Mesothelial cell of epicardium (in vitro differentiated cells): ENCODE measurements at regions not wholly inside any gene's neighbourhood (a gene's known extent, or its start where the extent isn't known, plus 50 kb on each side); places are given as distances from the start of the nearest gene placed in this dataset.

Experiments
- DNase-seq, 2 experiments: peaks; one replicate each; pipeline ENCODE4 v3.0.0; 2021; ENCODE audit warnings: low spot score in 2 of 2; ENCODE audit not compliant: unreplicated experiment in 2 of 2
- H3K27ac Mint-ChIP-seq: 2 replicates; pipeline ENCODE4 v1.8.0; 2021; ENCODE audit warnings: mixed read lengths
- H3K27me3 Mint-ChIP-seq: 2 replicates; pipeline ENCODE4 v1.8.0; 2021; ENCODE audit warnings: low read depth, mixed read lengths
- H3K36me3 Mint-ChIP-seq: 2 replicates; pipeline ENCODE4 v1.8.0; 2021; ENCODE audit warnings: mixed read lengths
- H3K4me1 Mint-ChIP-seq: 2 replicates; pipeline ENCODE4 v1.8.0; 2021; ENCODE audit warnings: mixed read lengths
- H3K4me3 Mint-ChIP-seq: 2 replicates; pipeline ENCODE4 v1.8.0; 2021; ENCODE audit warnings: mild to moderate bottlenecking, moderate library complexity, mixed read lengths
- H3K9me3 Mint-ChIP-seq: 2 replicates; pipeline ENCODE4 v1.8.0; 2021; ENCODE audit warnings: mixed read lengths
- TF ChIP-seq, protein P1 (sequence below): fragments of 200-600 bp; sonication (generic); IDR thresholded peaks from one replicate; pipeline ENCODE4 v1.5.0; 2021; ENCODE audit warnings: antibody characterized with exemption; ENCODE audit not compliant: unreplicated experiment

DNA sequence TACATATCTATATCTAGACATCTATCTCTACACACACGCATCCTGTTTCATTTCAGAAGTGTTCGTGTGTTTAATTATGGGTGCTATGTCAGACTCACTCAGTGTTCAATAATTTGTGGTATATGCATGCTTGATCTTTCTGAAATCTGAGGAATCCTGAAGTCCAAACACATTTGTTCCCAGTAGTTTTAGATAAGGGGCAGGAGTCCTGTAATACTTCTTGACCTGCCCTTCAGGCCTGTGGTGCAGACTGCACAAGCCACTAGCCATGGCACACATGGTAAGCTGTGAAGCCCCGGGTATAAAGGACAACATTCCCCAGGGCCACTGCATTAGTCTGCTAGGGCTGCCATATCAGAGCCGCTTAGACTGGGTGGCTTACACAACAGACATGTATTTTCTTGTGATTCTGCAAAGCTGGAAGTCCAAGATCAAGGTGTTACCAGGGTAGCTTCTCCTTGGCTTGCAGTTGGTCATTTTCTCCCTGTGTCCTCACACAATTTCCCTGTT, 267.2 kb downstream of the RHOU start:
- TF ChIP-seq, protein P1, sequence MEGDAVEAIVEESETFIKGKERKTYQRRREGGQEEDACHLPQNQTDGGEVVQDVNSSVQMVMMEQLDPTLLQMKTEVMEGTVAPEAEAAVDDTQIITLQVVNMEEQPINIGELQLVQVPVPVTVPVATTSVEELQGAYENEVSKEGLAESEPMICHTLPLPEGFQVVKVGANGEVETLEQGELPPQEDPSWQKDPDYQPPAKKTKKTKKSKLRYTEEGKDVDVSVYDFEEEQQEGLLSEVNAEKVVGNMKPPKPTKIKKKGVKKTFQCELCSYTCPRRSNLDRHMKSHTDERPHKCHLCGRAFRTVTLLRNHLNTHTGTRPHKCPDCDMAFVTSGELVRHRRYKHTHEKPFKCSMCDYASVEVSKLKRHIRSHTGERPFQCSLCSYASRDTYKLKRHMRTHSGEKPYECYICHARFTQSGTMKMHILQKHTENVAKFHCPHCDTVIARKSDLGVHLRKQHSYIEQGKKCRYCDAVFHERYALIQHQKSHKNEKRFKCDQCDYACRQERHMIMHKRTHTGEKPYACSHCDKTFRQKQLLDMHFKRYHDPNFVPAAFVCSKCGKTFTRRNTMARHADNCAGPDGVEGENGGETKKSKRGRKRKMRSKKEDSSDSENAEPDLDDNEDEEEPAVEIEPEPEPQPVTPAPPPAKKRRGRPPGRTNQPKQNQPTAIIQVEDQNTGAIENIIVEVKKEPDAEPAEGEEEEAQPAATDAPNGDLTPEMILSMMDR = no peak
- H3K36me3 Mint-ChIP-seq = no peaks in the 10 kb centered on the region
- H3K27me3 Mint-ChIP-seq = no peaks in the 10 kb centered on the region
- H3K4me3 Mint-ChIP-seq = no peak overlapping the region
- H3K9me3 Mint-ChIP-seq = no peaks in the 10 kb centered on the region
- peaks cover 13% of the 10 kb centered on the region for H3K4me1 Mint-ChIP-seq
- H3K27ac Mint-ChIP-seq = no peak overlapping the region
- no peak for DNase-seq

DNA sequence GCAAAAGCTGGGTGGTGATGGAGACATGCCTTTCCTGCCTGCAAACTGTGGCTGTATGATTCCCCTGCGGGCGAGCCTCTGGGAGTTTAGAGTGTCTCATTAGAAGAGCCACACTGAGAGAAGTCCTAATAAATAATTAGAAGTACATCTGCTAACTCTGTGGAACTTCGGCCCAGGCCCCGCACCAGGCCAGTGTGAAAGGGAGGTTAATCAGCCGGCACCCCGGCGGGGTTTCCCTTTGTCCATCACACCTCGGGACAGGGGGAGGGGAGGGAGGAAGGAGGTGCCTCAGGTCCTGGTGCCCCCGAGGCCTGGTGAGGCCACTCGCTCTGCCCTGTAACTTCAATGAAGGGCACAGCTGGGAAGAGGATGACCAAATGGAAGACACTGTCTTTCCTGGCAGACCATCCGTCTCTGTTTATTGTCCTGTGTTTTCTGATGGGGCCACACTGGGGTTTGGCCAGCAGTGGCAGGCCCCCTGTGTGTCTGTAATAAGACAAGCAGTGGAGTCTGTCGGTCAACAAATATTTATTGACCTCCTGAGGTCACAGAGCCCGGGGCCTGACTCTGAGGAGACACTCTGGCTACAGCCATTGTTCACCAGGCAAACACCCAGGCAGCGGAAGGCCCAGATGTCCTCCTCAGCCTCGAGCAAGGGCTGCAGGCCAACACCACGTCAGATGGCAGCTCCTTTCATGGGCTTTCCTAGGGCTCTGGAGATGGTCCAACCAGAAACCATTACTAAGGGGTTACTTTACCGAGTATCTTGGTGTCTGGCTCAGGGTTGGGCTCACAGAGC, 267.5 kb upstream of the RAB4A start:
- TF ChIP-seq, protein P1 = no peak
- Mint-ChIP-seq H3K27me3 (no peaks in the 10 kb centered on the region), H3K27ac (no peak overlapping the region), H3K9me3 (no peaks in the 10 kb centered on the region), H3K4me1 (peaks cover 13% of the 10 kb centered on the region), H3K36me3 (no peaks in the 10 kb centered on the region), H3K4me3 (no peak overlapping the region)
- no peak for DNase-seq

DNA sequence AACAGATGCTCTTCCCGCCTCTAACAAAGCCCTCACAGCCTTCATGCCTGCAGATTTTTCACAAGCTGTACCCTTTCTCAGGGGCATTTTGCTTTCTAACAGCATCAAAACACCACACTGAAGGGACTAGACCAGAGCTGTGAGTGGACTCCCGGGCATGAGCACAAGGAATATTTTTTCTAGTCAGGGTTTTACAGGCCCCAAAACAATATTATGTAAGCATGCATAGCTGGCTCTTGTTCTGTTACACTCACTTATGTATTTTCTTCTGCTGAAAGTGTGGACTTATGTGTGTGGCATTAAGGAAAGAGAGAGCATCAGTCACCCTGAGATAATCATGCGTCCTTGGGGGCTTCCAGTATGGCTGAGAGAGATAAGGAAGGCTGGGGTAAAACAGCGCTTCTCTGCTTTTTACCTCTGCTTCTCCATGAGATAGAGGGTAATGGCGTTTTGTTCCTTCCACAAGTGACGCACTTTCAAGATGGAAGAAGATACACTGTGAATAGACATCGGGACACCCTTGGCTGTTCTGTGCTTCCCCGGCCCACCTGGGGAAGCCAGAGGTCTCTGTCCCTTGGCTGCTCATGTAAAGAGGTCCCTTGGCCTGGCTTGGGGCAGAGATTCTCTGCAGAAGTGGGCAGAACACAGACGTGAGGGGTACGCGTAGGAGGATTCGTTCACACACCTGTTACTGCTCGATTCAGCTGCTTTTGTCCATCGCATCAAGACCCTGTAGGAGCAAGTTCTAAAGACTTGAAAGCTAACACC, 266.7 kb upstream of the RAB4A start:
- TF ChIP-seq, protein P1 = no peak
- no peak overlapping the region for H3K27ac Mint-ChIP-seq
- H3K4me3 Mint-ChIP-seq = no peak overlapping the region
- peaks cover 13% of the 10 kb centered on the region for H3K4me1 Mint-ChIP-seq
- DNase-seq = no peak
- no peaks in the 10 kb centered on the region for H3K9me3 Mint-ChIP-seq
- no peaks in the 10 kb centered on the region for H3K36me3 Mint-ChIP-seq
- no peaks in the 10 kb centered on the region for H3K27me3 Mint-ChIP-seq

DNA sequence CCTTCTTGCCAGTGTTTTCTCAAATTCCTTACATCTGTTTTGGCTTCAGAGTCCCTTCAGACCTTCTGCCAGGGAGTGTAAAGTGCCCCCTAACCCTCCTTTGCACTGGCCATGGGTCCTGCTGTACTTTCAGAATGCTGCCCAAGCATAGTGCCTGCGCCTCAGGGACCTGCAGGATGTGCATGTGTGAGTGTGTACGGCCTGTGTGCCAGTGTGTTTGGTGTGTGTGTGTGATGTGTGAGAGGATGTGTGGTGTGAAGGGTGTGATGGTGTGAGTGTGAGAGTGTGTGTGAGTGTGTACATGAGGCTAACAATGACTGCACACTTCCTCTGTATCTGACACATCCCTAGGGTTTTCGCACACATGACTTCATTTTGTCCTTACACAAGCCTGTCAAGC, 265.8 kb upstream of the RAB4A start:
- Mint-ChIP-seq H3K27ac (no peak overlapping the region), H3K27me3 (no peaks in the 10 kb centered on the region), H3K4me1 (peaks cover 6% of the 10 kb centered on the region)

DNA sequence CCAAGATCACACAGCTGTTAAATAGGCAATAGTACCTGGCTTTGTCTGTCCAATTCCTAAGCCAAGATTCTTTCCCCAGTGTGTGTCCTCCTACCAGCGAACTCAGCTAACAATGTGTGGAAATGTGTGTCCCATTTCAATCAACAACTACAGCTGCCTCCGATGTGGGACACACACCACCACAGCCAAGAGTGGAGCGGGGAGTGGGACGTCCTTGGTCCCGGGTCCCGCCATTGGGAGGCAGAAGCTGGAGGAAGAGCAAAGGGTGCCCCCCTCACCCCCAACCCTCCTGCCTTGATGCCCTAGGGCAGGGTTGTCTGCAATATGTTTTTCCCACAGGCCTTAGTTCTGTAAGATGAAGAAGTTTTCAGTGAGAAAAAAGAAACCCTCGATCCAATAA, 265.4 kb upstream of the RAB4A start:
- peaks cover 6% of the 10 kb centered on the region for H3K4me1 Mint-ChIP-seq
- H3K36me3 Mint-ChIP-seq = no peaks in the 10 kb centered on the region
- no peak for DNase-seq
- H3K27ac Mint-ChIP-seq = no peak overlapping the region
- TF ChIP-seq, protein P1 = no peak
- H3K27me3 Mint-ChIP-seq = no peaks in the 10 kb centered on the region
- H3K9me3 Mint-ChIP-seq = no peaks in the 10 kb centered on the region
- no peak overlapping the region for H3K4me3 Mint-ChIP-seq

More for the DNA sequence above, 265.8 kb upstream of the RAB4A start:
- H3K36me3 Mint-ChIP-seq = no peaks in the 10 kb centered on the region
- no peaks in the 10 kb centered on the region for H3K9me3 Mint-ChIP-seq
- DNase-seq = no peak
- H3K4me3 Mint-ChIP-seq = no peak overlapping the region
- TF ChIP-seq, protein P1 = no peak
